Hepatocyte (in vitro differentiated cells): ENCODE measurements at regions not wholly inside any gene's neighbourhood (a gene's known extent, or its start where the extent isn't known, plus 50 kb on each side); places are given as distances from the start of the nearest gene placed in this dataset.

ENCODE experiments used
- DNase-seq: peaks from one replicate; pipeline ENCODE4 v3.0.0-alpha.2; 2016; ENCODE audit warnings: low spot score
- H2AFZ ChIP-seq: fragments of 200-600 bp; sonication (generic); 2 replicates; pipeline ENCODE4 v1.6.0; 2016; ENCODE audit warnings: antibody characterized with exemption, mild to moderate bottlenecking
- H3K27ac ChIP-seq: fragments of 200-600 bp; sonication (generic); 2 replicates; pipeline ENCODE4 v1.5.1; 2016; ENCODE audit warnings: mild to moderate bottlenecking
- H3K27me3 ChIP-seq: fragments of 200-600 bp; sonication (generic); 2 replicates; pipeline ENCODE4 v1.6.1; 2016
- H3K36me3 ChIP-seq: fragments of 200-600 bp; sonication (generic); replicated peaks from 2 replicates; pipeline ENCODE4 v1.5.1; 2016; ENCODE audit warnings: low read depth; ENCODE audit not compliant: insufficient read depth
- H3K4me1 ChIP-seq: fragments of 200-600 bp; sonication (generic); 2 replicates; pipeline ENCODE4 v1.5.1; 2016; ENCODE audit warnings: mild to moderate bottlenecking, moderate library complexity; ENCODE audit not compliant: insufficient read depth
- H3K4me2 ChIP-seq: fragments of 200-600 bp; sonication (generic); 2 replicates; pipeline ENCODE4 v1.6.0; 2016
- H3K4me3 ChIP-seq: fragments of 200-600 bp; sonication (generic); 2 replicates; pipeline ENCODE4 v1.5.1; 2016; ENCODE audit warnings: mild to moderate bottlenecking
- H3K79me2 ChIP-seq: fragments of 200-600 bp; sonication (generic); 2 replicates; pipeline ENCODE4 v1.6.0; 2017; ENCODE audit warnings: mild to moderate bottlenecking
- H3K9me2 ChIP-seq: fragments of 200-600 bp; sonication (generic); replicated peaks from 2 replicates; pipeline ENCODE4 v1.6.0; 2017; ENCODE audit warnings: mild to moderate bottlenecking; ENCODE audit not compliant: insufficient read depth
- H3K9me3 ChIP-seq: fragments of 200-600 bp; sonication (generic); 2 replicates; pipeline ENCODE4 v1.5.1; 2016; ENCODE audit warnings: low read depth, mild to moderate bottlenecking
- H4K20me1 ChIP-seq: fragments of 200-600 bp; sonication (generic); 2 replicates; pipeline ENCODE4 v1.6.0; 2016; ENCODE audit warnings: mild to moderate bottlenecking; ENCODE audit not compliant: insufficient read depth, poor library complexity, severe bottlenecking
- CTCF ChIP-seq: fragments of 200-600 bp; sonication (generic); IDR thresholded peaks from 2 replicates; pipeline ENCODE4 v1.5.1; 2016; ENCODE audit warnings: antibody characterized with exemption, mild to moderate bottlenecking; ENCODE audit not compliant: poor library complexity
- EZH2 ChIP-seq: fragments of 200-600 bp; sonication (generic); IDR thresholded peaks from 2 replicates; pipeline ENCODE4 v1.6.1; 2016; ENCODE audit warnings: antibody characterized with exemption, mild to moderate bottlenecking, borderline replicate concordance
- EZH2phosphoT487 ChIP-seq: fragments of 200-600 bp; sonication (generic); IDR thresholded peaks from one replicate; pipeline ENCODE4 v1.6.1; 2018; ENCODE audit warnings: antibody characterized with exemption, mild to moderate bottlenecking, low read depth, moderate library complexity; ENCODE audit not compliant: unreplicated experiment, severe bottlenecking
- WGBS: methylation state at CpG from one replicate; pipeline ENCODE4 v1.1.6; 2016; ENCODE audit warnings: low lambda C conversion rate; ENCODE audit errors: missing lambda C conversion rate; 5-methylcytosine and 5-hydroxymethylcytosine counted together

GRCh38 chr11:110830747-110831146 is 118.5 kb upstream of the ARHGAP20 start:
- H2AFZ ChIP-seq, result no peak overlapping the region
- no peak overlapping the region for H3K27ac ChIP-seq
- 90% methylated on average over 5 of the region's 5 CpGs for WGBS
- TF ChIP-seq EZH2, result no peak
- no peak for TF ChIP-seq EZH2phosphoT487
- TF ChIP-seq CTCF, result no peak
- no peaks in the 10 kb centered on the region for H3K9me3 ChIP-seq
- no peaks in the 10 kb centered on the region for H3K27me3 ChIP-seq
- H4K20me1 ChIP-seq, result no peaks in the 10 kb centered on the region
- no peaks in the 10 kb centered on the region for H3K9me2 ChIP-seq
- no peaks in the 10 kb centered on the region for H3K4me1 ChIP-seq
- H3K36me3 ChIP-seq, result no peaks in the 10 kb centered on the region
- H3K4me2 ChIP-seq, result no peak overlapping the region
- no peak for DNase-seq
- H3K79me2 ChIP-seq, result no peaks in the 10 kb centered on the region
- H3K4me3 ChIP-seq, result no peak overlapping the region

DNA sequence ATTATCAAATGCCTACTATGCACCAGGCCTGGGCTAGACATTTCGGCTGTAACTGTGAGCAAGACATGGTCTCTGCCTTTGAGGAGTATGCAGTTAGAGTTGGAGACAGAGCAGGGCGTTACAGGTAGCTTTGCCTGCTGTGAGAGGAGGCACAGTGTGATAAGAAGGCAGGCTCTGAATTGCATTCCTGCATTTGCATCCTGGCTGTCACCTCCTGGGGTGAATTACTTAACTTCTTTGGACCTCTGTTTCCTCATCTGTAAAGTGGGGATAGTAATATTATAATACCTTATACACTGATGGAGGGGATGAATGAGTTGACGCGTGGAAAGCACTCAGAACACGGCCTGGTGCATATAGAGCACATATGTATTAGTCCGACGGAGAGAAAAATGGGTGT is 118.1 kb upstream of the ARHGAP20 start:
- Histone ChIP-seq H3K4me1 (no peaks in the 10 kb centered on the region), H2AFZ (no peak overlapping the region), H3K4me3 (no peak overlapping the region), H3K27ac (no peak overlapping the region), H4K20me1 (no peaks in the 10 kb centered on the region), H3K27me3 (no peaks in the 10 kb centered on the region), H3K79me2 (no peaks in the 10 kb centered on the region), H3K9me3 (no peaks in the 10 kb centered on the region), H3K36me3 (no peaks in the 10 kb centered on the region), H3K4me2 (no peak overlapping the region), H3K9me2 (no peaks in the 10 kb centered on the region)
- TF ChIP-seq CTCF, result no peak
- no peak for TF ChIP-seq EZH2phosphoT487
- TF ChIP-seq EZH2, result no peak
- no peak for DNase-seq
- WGBS, result 79% methylated on average over 7 of the region's 7 CpGs

GRCh38 chr11:110829873-110830272 is 117.6 kb upstream of the ARHGAP20 start:
- Histone ChIP-seq H3K27me3 (no peaks in the 10 kb centered on the region), H3K4me2 (no peak overlapping the region), H3K4me1 (no peaks in the 10 kb centered on the region), H3K79me2 (no peaks in the 10 kb centered on the region), H3K9me2 (no peaks in the 10 kb centered on the region), H2AFZ (no peak overlapping the region), H3K9me3 (no peaks in the 10 kb centered on the region), H3K4me3 (no peak overlapping the region), H4K20me1 (no peaks in the 10 kb centered on the region), H3K27ac (no peak overlapping the region), H3K36me3 (no peaks in the 10 kb centered on the region)
- TF ChIP-seq CTCF (no peak), EZH2phosphoT487 (no peak), EZH2 (no peak)
- DNase-seq, result no peak

- Histone ChIP-seq H3K4me1 (no peaks in the 10 kb centered on the region), H3K9me3 (no peaks in the 10 kb centered on the region), H3K4me2 (no peak overlapping the region), H3K27me3 (no peaks in the 10 kb centered on the region), H3K27ac (no peak overlapping the region), H3K9me2 (no peaks in the 10 kb centered on the region), H3K79me2 (no peaks in the 10 kb centered on the region), H4K20me1 (no peaks in the 10 kb centered on the region), H3K36me3 (no peaks in the 10 kb centered on the region), H2AFZ (no peak overlapping the region), H3K4me3 (no peak overlapping the region)
- WGBS, result 62% methylated on average over 1 of the region's 1 CpG
- TF ChIP-seq CTCF (no peak), EZH2phosphoT487 (no peak), EZH2 (no peak)
- DNase-seq, result no peak
These were observed 115.8 kb upstream of the ARHGAP20 start for GRCh38 chr11:110828086-110828485.
